WTC11 (cell line): ENCODE measurements at regions not wholly inside any gene's neighbourhood (a gene's known extent, or its start where the extent isn't known, plus 50 kb on each side); places are given as distances from the start of the nearest gene placed in this dataset.

Source experiments
- ATF3 ChIP-seq: sonication (generic); formaldehyde crosslinking; conservative IDR thresholded peaks from 2 replicates; pipeline ENCODE4 v1.8.1; 2022; ENCODE audit warnings: mild to moderate bottlenecking, missing genetic modification reagents
- CBFB ChIP-seq: sonication (generic); formaldehyde crosslinking; IDR thresholded peaks from 2 replicates; pipeline ENCODE4 v1.8.1; 2022; ENCODE audit warnings: mild to moderate bottlenecking, low read depth, missing genetic modification reagents
- CREM ChIP-seq: sonication (generic); formaldehyde crosslinking; IDR thresholded peaks from 2 replicates; pipeline ENCODE4 v1.8.1; 2022; ENCODE audit warnings: mild to moderate bottlenecking, missing genetic modification reagents, moderate library complexity
- CTCF ChIP-seq: fragments of 200-600 bp; IDR thresholded peaks from 2 replicates; pipeline ENCODE4 v1.8.0; 2022; ENCODE audit warnings: antibody characterized with exemption
- E2F4 ChIP-seq: sonication (generic); formaldehyde crosslinking; IDR thresholded peaks from 2 replicates; pipeline ENCODE4 v1.8.1; 2022; ENCODE audit warnings: low read depth, mild to moderate bottlenecking, moderate library complexity, missing genetic modification reagents, borderline replicate concordance
- RELA ChIP-seq: sonication (generic); formaldehyde crosslinking; IDR thresholded peaks from 2 replicates; pipeline ENCODE4 v1.8.1; 2022; ENCODE audit warnings: missing genetic modification reagents, mild to moderate bottlenecking, borderline replicate concordance
- SP1 ChIP-seq: sonication (generic); formaldehyde crosslinking; conservative IDR thresholded peaks from 2 replicates; pipeline ENCODE4 v1.8.1; 2022; ENCODE audit warnings: missing genetic modification reagents
- TEAD4 ChIP-seq: sonication (generic); formaldehyde crosslinking; IDR thresholded peaks from 2 replicates; pipeline ENCODE4 v1.8.0; 2022; ENCODE audit warnings: mild to moderate bottlenecking, missing genetic modification reagents
- ZBTB43 ChIP-seq: sonication (generic); formaldehyde crosslinking; IDR thresholded peaks from 2 replicates; pipeline ENCODE4 v1.8.1; 2023; ENCODE audit warnings: mild to moderate bottlenecking, missing genetic modification reagents
- ZNF263 ChIP-seq: sonication (generic); formaldehyde crosslinking; IDR thresholded peaks from 2 replicates; pipeline ENCODE4 v1.8.1; 2022; ENCODE audit warnings: low read depth, mild to moderate bottlenecking, moderate library complexity, missing genetic modification reagents
- ZNF416 ChIP-seq: fragments of 250-450 bp; sonication (Bioruptor Pico); IDR thresholded peaks from 2 replicates; pipeline ENCODE4 v1.9.0; 2021; ENCODE audit warnings: mild to moderate bottlenecking, inconsistent platforms
- TF ChIP-seq, protein P1 (sequence below): fragments of 250-450 bp; sonication (Bioruptor Pico); IDR thresholded peaks from 2 replicates; pipeline ENCODE4 v2.1.2; 2022; ENCODE audit warnings: mild to moderate bottlenecking, moderate library complexity
- TF ChIP-seq, protein P2 (sequence below): sonication (generic); formaldehyde crosslinking; IDR thresholded peaks from 2 replicates; pipeline ENCODE4 v1.8.1; 2022; ENCODE audit warnings: mild to moderate bottlenecking, missing genetic modification reagents, moderate library complexity, borderline replicate concordance

DNA sequence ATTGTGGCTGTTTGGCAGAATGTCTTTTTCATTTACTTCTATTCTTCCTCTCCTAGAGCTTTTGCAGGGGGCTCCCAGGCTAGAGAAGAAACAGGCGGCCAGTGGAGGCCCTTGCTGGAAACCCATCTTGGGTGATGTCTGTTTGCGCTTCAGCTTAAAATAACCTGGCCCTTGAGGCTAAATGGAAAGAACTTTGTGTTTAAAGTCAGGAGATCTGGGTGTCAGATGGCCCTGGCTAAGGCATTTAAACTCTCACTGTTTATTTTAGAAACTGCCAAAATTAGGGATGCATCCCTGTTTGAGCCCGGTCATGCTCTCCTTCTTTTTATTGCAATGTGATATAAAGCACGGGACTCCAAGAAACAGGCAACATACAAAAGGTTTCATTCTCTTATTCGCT is 118.4 kb upstream of the RMP24 start:
- no peak for TF ChIP-seq CTCF
- TF ChIP-seq, protein P1, sequence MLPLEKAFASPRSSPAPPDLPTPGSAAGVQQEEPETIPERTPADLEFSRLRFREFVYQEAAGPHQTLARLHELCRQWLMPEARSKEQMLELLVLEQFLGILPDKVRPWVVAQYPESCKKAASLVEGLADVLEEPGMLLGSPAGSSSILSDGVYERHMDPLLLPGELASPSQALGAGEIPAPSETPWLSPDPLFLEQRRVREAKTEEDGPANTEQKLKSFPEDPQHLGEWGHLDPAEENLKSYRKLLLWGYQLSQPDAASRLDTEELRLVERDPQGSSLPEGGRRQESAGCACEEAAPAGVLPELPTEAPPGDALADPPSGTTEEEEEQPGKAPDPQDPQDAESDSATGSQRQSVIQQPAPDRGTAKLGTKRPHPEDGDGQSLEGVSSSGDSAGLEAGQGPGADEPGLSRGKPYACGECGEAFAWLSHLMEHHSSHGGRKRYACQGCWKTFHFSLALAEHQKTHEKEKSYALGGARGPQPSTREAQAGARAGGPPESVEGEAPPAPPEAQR = no peak
- TF ChIP-seq RELA (CRISPR knock-in tag) = no peak
- TF ChIP-seq CREM (CRISPR knock-in tag) = no peak
- TF ChIP-seq, protein P2, sequence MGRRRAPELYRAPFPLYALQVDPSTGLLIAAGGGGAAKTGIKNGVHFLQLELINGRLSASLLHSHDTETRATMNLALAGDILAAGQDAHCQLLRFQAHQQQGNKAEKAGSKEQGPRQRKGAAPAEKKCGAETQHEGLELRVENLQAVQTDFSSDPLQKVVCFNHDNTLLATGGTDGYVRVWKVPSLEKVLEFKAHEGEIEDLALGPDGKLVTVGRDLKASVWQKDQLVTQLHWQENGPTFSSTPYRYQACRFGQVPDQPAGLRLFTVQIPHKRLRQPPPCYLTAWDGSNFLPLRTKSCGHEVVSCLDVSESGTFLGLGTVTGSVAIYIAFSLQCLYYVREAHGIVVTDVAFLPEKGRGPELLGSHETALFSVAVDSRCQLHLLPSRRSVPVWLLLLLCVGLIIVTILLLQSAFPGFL (CRISPR knock-in tag) = no peak
- TF ChIP-seq TEAD4 (CRISPR knock-in tag) = no peak
- no peak for TF ChIP-seq ZBTB43
- no peak for TF ChIP-seq ZNF263 (CRISPR knock-in tag)
- no peak for TF ChIP-seq ATF3
- no peak for TF ChIP-seq CBFB (CRISPR knock-in tag)
- no peak for TF ChIP-seq ZNF416
- TF ChIP-seq E2F4 (CRISPR knock-in tag) = no peak
- TF ChIP-seq SP1 (CRISPR knock-in tag) = no peak
